Endothelial cell of umbilical vein (primary cell): ENCODE measurements at regions not wholly inside any gene's neighbourhood (a gene's known extent, or its start where the extent isn't known, plus 50 kb on each side); places are given as distances from the start of the nearest gene placed in this dataset.

ENCODE experiments used
- BruUV-seq: library from RNA; stranded (reverse); fragments of 400-500 nt; replicated peaks from 2 replicates; lab custom pipeline; 2021; lab: Mats Ljungman, UMichigan
- CTCF ChIA-PET: fragments of 300-600, 350-600 bp; sonication (Branson Sonifier 250); formaldehyde crosslinking; loops from one replicate; lab custom pipeline; 2021; ENCODE audit warnings: antibody characterized with exemption, inconsistent platforms; lab: Charles Lee
- POLR2A ChIA-PET: fragments of 300-600, 350-600 bp; sonication (Branson Sonifier 250); formaldehyde crosslinking; loops from one replicate; lab custom pipeline; 2021; ENCODE audit warnings: antibody characterized with exemption, inconsistent platforms; lab: Charles Lee
- DNase-seq: peaks from one replicate; pipeline ENCODE4 v3.0.0-alpha.2; 2011; ENCODE audit warnings: low read depth, low spot score
- FAIRE-seq: peaks from 2 replicates; lab custom pipeline; 2011; peaks lifted over from hg19 to GRCh38; lab: Jason Lieb, UNC
- H2AFZ ChIP-seq: 2 replicates; pipeline ENCODE4 v1.6.0; 2012; ENCODE audit warnings: low read depth, low read length, control low read depth, inconsistent platforms
- H3K27ac ChIP-seq: 2 replicates; pipeline ENCODE4 v1.5.1; 2011; ENCODE audit warnings: low read depth, mild to moderate bottlenecking, control low read depth, low read length, moderate library complexity; ENCODE audit not compliant: insufficient read depth
- H3K27me3 ChIP-seq, 2 experiments: 2 replicates each; pipeline versions ENCODE4 v1.6.0 to v1.6.1; 2011; ENCODE audit warnings: low read length in 2 of 2, mixed read lengths in 1 of 2; ENCODE audit not compliant: control insufficient read depth in 2 of 2, insufficient read depth in 2 of 2
- H3K36me3 ChIP-seq, 2 experiments: 2 replicates in 1 of 2; 3 replicates in 1 of 2; pipeline ENCODE4 v1.5.1; 2011; ENCODE audit warnings: low read length in 2 of 2, mild to moderate bottlenecking in 1 of 2, moderate library complexity in 1 of 2; ENCODE audit not compliant: control insufficient read depth in 2 of 2, insufficient read depth in 2 of 2; ENCODE audit errors: extremely low read depth in 1 of 2
- H3K4me1 ChIP-seq: 3 replicates; pipeline ENCODE4 v1.5.1; 2011; ENCODE audit warnings: mild to moderate bottlenecking, low read length; ENCODE audit not compliant: control insufficient read depth, insufficient read depth; ENCODE audit errors: extremely low read depth
- H3K4me2 ChIP-seq: 2 replicates; pipeline ENCODE4 v1.6.1; 2011; ENCODE audit warnings: low read length, control low read depth, mixed read lengths; ENCODE audit not compliant: insufficient read depth
- H3K4me3 ChIP-seq, 3 experiments: fragments of 200-600 bp in 1 of 3; sonication (generic), shearing (Covaris generic) in 1 of 3; replicated peaks in 1 of 3; 2 replicates each; pipeline ENCODE4 v1.5.1; 2011 to 2016; ENCODE audit warnings: control low read depth in 3 of 3, low read length in 3 of 3, mild to moderate bottlenecking in 2 of 3, inconsistent platforms in 1 of 3, low read depth in 1 of 3, moderate library complexity in 1 of 3; ENCODE audit not compliant: insufficient read depth in 1 of 3
- H3K79me2 ChIP-seq: 2 replicates; pipeline ENCODE4 v1.6.0; 2012; ENCODE audit warnings: low read length, inconsistent platforms; ENCODE audit not compliant: control insufficient read depth, insufficient read depth
- H3K9ac ChIP-seq: replicated peaks from 2 replicates; pipeline ENCODE3; 2011; ENCODE audit warnings: low read length, control low read depth; ENCODE audit not compliant: insufficient read depth; ENCODE audit errors: extremely low read depth
- H3K9me1 ChIP-seq: replicated peaks from 3 replicates; pipeline ENCODE4 v1.6.0; 2011; ENCODE audit warnings: mild to moderate bottlenecking, low read length; ENCODE audit not compliant: control insufficient read depth, insufficient read depth; ENCODE audit errors: extremely low read depth
- H3K9me3 ChIP-seq: replicated peaks from 2 replicates; pipeline ENCODE4 v1.5.1; 2012; ENCODE audit warnings: low read length, inconsistent platforms; ENCODE audit not compliant: control insufficient read depth, insufficient read depth
- H4K20me1 ChIP-seq: replicated peaks from 2 replicates; pipeline ENCODE3; 2011; ENCODE audit warnings: mild to moderate bottlenecking, low read length; ENCODE audit not compliant: control insufficient read depth, insufficient read depth; ENCODE audit errors: extremely low read depth
- EZH2 ChIP-seq: IDR thresholded peaks from 2 replicates; pipeline ENCODE4 v1.6.1; 2012; ENCODE audit warnings: borderline replicate concordance, low read depth, mild to moderate bottlenecking, moderate library complexity, low read length, inconsistent platforms; ENCODE audit not compliant: severe bottlenecking
- FOS ChIP-seq: IDR thresholded peaks from 2 replicates; pipeline ENCODE4 v1.6.1; 2011; ENCODE audit warnings: mild to moderate bottlenecking, low read length, moderate library complexity, borderline replicate concordance; ENCODE audit not compliant: insufficient read depth
- GATA2 ChIP-seq: IDR thresholded peaks from 2 replicates; pipeline ENCODE4 v1.7.0; 2011; ENCODE audit warnings: low read depth, mild to moderate bottlenecking, moderate library complexity, mixed read lengths, low read length; ENCODE audit not compliant: insufficient read length, insufficient read depth
- JUN ChIP-seq: IDR thresholded peaks from 2 replicates; pipeline ENCODE4 v1.6.1; 2011; ENCODE audit warnings: borderline replicate concordance, low read depth; ENCODE audit not compliant: insufficient read length, insufficient read depth
- MYC ChIP-seq: IDR thresholded peaks from one replicate; pipeline ENCODE4 v1.6.1; 2011; ENCODE audit warnings: mild to moderate bottlenecking, low read depth, low read length
- POLR2A ChIP-seq: IDR thresholded peaks from 2 replicates; pipeline ENCODE4 v1.6.1; 2012; ENCODE audit warnings: low read depth, mild to moderate bottlenecking, control low read depth, low read length
- POLR2AphosphoS5 ChIP-seq: IDR thresholded peaks from 2 replicates; pipeline ENCODE4 v1.6.1; 2012; ENCODE audit warnings: low read depth, mild to moderate bottlenecking, control low read depth, low read length, moderate library complexity; ENCODE audit not compliant: insufficient read depth
- dilution Hi-C: fragments of 300-500 bp; cut with MboI; formaldehyde crosslinking; loops from one replicate; pipeline ENCODE4 v1.15.0; 2019; ENCODE audit warnings: low sequenced_read_pairs; ENCODE audit not compliant: extremely low pct_ligation_motif_present
- intact Hi-C: fragments of 100-400 bp; cut with micrococcal nuclease; formaldehyde crosslinking; loops from one replicate; pipeline ENCODE4 v1.10.0; 2022
- TF ChIP-seq, protein P1 (sequence below): IDR thresholded peaks from 2 replicates; pipeline ENCODE4 v1.6.1; 2011; ENCODE audit not compliant: insufficient read depth, insufficient read length
- TF ChIP-seq, protein P2 (sequence below), 2 donors: IDR thresholded peaks; 1 replicate in 1 of 2; 2 replicates in 1 of 2; pipeline ENCODE4 v1.5.1; 2011; ENCODE audit warnings: low read length in 2 of 2, mild to moderate bottlenecking in 2 of 2, moderate library complexity in 2 of 2, control low read depth in 1 of 2, inconsistent platforms in 1 of 2, low read depth in 1 of 2; ENCODE audit not compliant: insufficient read depth in 1 of 2; ENCODE audit errors: extremely low read depth in 1 of 2

DNA sequence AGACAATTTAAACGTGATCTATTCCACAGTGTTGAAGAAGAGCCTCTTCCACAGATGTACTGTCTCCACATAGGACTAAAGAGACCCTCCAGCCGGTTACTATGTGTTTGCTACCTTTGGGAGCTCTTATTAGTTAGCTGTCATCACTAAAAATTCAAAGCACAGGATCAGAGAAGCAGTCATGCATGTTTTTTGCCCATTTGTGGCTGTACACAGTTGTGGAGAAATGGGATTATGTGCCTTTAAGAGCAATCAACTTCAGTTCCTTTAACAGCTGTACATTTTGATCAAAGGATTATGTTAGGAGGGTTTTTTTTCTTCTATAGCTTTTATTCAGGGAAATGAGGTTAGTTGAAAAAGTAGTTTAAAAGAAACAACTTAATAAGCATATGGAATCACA, 149.0 kb upstream of the SPOCK3 start:
- dilution Hi-C loops, result no loop called here
- DNase-seq, result no peak
- TF ChIP-seq EZH2 (no peak), POLR2A (no peak), POLR2AphosphoS5 (no peak)
- TF ChIP-seq, protein P1, sequence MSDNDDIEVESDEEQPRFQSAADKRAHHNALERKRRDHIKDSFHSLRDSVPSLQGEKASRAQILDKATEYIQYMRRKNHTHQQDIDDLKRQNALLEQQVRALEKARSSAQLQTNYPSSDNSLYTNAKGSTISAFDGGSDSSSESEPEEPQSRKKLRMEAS, result no peak
- intact Hi-C loops, result no loop called here
- no peaks in the 10 kb centered on the region for H3K36me3 ChIP-seq
- no peak overlapping the region for H3K4me3 ChIP-seq
- BruUV-seq, result no TSS peak
- no peaks in the 10 kb centered on the region for H3K79me2 ChIP-seq
- no peaks in the 10 kb centered on the region for H3K4me1 ChIP-seq
- no peak overlapping the region for H2AFZ ChIP-seq
- H3K4me2 ChIP-seq, result no peak overlapping the region
- no peak overlapping the region for H3K9ac ChIP-seq
- no peaks in the 10 kb centered on the region for H3K27me3 ChIP-seq
- FAIRE-seq, result no peak
- H3K27ac ChIP-seq, result no peak overlapping the region
- H3K9me1 ChIP-seq, result no peaks in the 10 kb centered on the region
- POLR2A ChIA-PET, result no interaction called here
- CTCF ChIA-PET, result interaction anchor here (0.6 kb wide), 1 partner anchor 179 kb away, joined by 4 read pairs; no protein-coding TSS in a partner anchor
- H3K9me3 ChIP-seq, result no peaks in the 10 kb centered on the region
- no peaks in the 10 kb centered on the region for H4K20me1 ChIP-seq

DNA sequence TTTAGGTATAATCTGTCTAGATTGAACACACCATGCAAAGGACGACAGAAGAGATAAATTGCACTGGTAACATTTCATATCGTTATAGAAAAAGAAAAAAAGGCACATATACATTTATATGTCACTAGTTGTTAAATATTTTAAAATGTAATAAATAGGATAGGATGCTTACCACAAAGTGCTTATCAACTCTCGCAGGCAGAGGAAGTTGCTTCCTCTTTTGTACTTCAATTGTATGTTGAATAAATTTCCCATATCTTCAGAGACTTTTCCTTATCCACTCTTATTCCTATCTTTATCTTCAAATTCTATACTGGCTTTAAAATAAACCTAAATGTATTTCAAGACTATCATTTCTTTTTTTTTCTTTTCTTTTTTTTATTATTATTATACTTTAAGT, 163.3 kb upstream of the SPOCK3 start:
- Histone ChIP-seq H3K79me2 (no peaks in the 10 kb centered on the region), H3K27me3 (no peaks in the 10 kb centered on the region), H3K4me3 (no peak overlapping the region), H2AFZ (no peak overlapping the region), H3K9ac (no peak overlapping the region), H3K4me1 (no peaks in the 10 kb centered on the region), H3K9me1 (no peaks in the 10 kb centered on the region), H3K9me3 (no peaks in the 10 kb centered on the region), H3K27ac (no peak overlapping the region), H3K4me2 (no peak overlapping the region), H4K20me1 (no peaks in the 10 kb centered on the region), H3K36me3 (no peaks in the 10 kb centered on the region)
- no TSS peak for BruUV-seq
- no peak for TF ChIP-seq POLR2AphosphoS5
- TF ChIP-seq FOS, result no peak
- no peak for TF ChIP-seq MYC
- TF ChIP-seq, protein P2, sequence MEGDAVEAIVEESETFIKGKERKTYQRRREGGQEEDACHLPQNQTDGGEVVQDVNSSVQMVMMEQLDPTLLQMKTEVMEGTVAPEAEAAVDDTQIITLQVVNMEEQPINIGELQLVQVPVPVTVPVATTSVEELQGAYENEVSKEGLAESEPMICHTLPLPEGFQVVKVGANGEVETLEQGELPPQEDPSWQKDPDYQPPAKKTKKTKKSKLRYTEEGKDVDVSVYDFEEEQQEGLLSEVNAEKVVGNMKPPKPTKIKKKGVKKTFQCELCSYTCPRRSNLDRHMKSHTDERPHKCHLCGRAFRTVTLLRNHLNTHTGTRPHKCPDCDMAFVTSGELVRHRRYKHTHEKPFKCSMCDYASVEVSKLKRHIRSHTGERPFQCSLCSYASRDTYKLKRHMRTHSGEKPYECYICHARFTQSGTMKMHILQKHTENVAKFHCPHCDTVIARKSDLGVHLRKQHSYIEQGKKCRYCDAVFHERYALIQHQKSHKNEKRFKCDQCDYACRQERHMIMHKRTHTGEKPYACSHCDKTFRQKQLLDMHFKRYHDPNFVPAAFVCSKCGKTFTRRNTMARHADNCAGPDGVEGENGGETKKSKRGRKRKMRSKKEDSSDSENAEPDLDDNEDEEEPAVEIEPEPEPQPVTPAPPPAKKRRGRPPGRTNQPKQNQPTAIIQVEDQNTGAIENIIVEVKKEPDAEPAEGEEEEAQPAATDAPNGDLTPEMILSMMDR (IDR thresholded peaks at IDR 0.05; ENCODE audit: extremely low read depth in 1 of 2, insufficient read depth in 1 of 2, low read depth in 1 of 2, low read length in 2 of 2), result no peak
- TF ChIP-seq, protein P1, result no peak
- TF ChIP-seq JUN, result no peak
- no peak for TF ChIP-seq GATA2
- TF ChIP-seq POLR2A, result no peak
- TF ChIP-seq EZH2, result no peak
- dilution Hi-C loops, result no loop called here
- ChIA-PET POLR2A (no interaction called here), CTCF (no interaction called here)
- DNase-seq, result no peak
- no peak for FAIRE-seq
- intact Hi-C loops, result no loop called here
